T-helper 1 cell treated with Interleukin-12 subunit alpha and Interleukin-12 subunit beta and Interleukin-4 antibody, amounts not matched to agents 30 ng/mL and 1 ng/mL, for 36 hours (primary cell): ENCODE measurements at regions not wholly inside any gene's neighbourhood (a gene's known extent, or its start where the extent isn't known, plus 50 kb on each side); places are given as distances from the start of the nearest gene placed in this dataset.
"Not testable (repeated sequence)": the region's sequence is repeated elsewhere in the genome, so short reads cannot be mapped to it uniquely, and the experiment has no call there.

ENCODE experiments used
- intact Hi-C: fragments of 100-400 bp; cut with micrococcal nuclease; formaldehyde crosslinking; loops from one replicate; pipeline ENCODE4 v1.15.1; 2024

- intact Hi-C loops: loop anchor here (2.0 to 5.0 kb wide), 4 partner anchors 755 to 1510 kb away; partner anchors contain the start of genes FAM114A2, G3BP1, MFAP3 and SLC36A1
Measured at GRCh38 chr5:152527358-152528052, 122.4 kb upstream of the NMUR2 start.

- intact Hi-C loops: loop anchor here (5.0 kb wide), 3 partner anchors 757 to 1508 kb away; partner anchors contain the start of genes FAM114A2, G3BP1, MFAP3 and SLC36A1
Measured at GRCh38 chr5:152529440-152529839, 124.4 kb upstream of the NMUR2 start.

- intact Hi-C loops: loop anchor here (2.0 to 5.0 kb wide), 3 partner anchors 1540 to 1872 kb away; no protein-coding TSS in a partner anchor
Measured at GRCh38 chr5:152532714-152533113, 127.6 kb upstream of the NMUR2 start.

GRCh38 chr5:152534641-152535040 is 129.6 kb upstream of the NMUR2 start:
- intact Hi-C loops: loop anchor here (5.0 kb wide), 2 partner anchors 1538 to 1648 kb away; no protein-coding TSS in a partner anchor

- intact Hi-C loops: no loop called here
Measured at GRCh38 chr5:152542741-152543140, 137.7 kb upstream of the NMUR2 start.

GRCh38 chr5:152546493-152546892 is 141.4 kb upstream of the NMUR2 start:
- intact Hi-C loops: no loop called here

- intact Hi-C loops: no loop called here
Measured at GRCh38 chr5:152547202-152547601, 142.1 kb upstream of the NMUR2 start.

GRCh38 chr5:152549709-152550108 is 144.6 kb upstream of the NMUR2 start:
- intact Hi-C loops: no loop called here

GRCh38 chr5:152551061-152551460 is 146.0 kb upstream of the NMUR2 start:
- intact Hi-C loops: no loop called here

GRCh38 chr5:152556784-152557183 is 151.7 kb upstream of the NMUR2 start:
- intact Hi-C loops: no loop called here

- intact Hi-C loops: loop anchor here (1.0 kb wide), 1 partner anchor 1405 kb away; no protein-coding TSS in a partner anchor
Measured at GRCh38 chr5:152560512-152561137, 155.5 kb upstream of the NMUR2 start.

GRCh38 chr5:152568016-152568415 is 162.9 kb upstream of the NMUR2 start:
- intact Hi-C loops: no loop called here

GRCh38 chr5:152572812-152573211 is 167.7 kb upstream of the NMUR2 start:
- intact Hi-C loops: no loop called here

- intact Hi-C loops: no loop called here
Measured at GRCh38 chr5:152584103-152584502, 179.0 kb upstream of the NMUR2 start.

GRCh38 chr5:152592416-152592815 is 187.3 kb upstream of the NMUR2 start:
- intact Hi-C loops: no loop called here

- intact Hi-C loops: no loop called here
Measured at GRCh38 chr5:152593388-152593787, 188.3 kb upstream of the NMUR2 start.

- intact Hi-C loops: no loop called here
Measured at GRCh38 chr5:152595405-152595804, 190.3 kb upstream of the NMUR2 start.

GRCh38 chr5:152599096-152599495 is 194.0 kb upstream of the NMUR2 start:
- intact Hi-C loops: no loop called here

- intact Hi-C loops: no loop called here
Measured at GRCh38 chr5:152601806-152602732, 197.0 kb upstream of the NMUR2 start.

- intact Hi-C loops: not testable (repeated sequence)
Measured at GRCh38 chr5:152606050-152606449, 201.0 kb upstream of the NMUR2 start.

GRCh38 chr5:152606776-152607364 is 201.8 kb upstream of the NMUR2 start:
- intact Hi-C loops: no loop called here
